Panc1 (cell line): ENCODE measurements at regions not wholly inside any gene's neighbourhood (a gene's known extent, or its start where the extent isn't known, plus 50 kb on each side); places are given as distances from the start of the nearest gene placed in this dataset.

Experiments used
- ATAC-seq: fragments of 200-7000 bp; cut with Tn5 transposase; 2 replicates; pipeline ENCODE4 v1.9.1; 2020; ENCODE audit warnings: mild to moderate bottlenecking, moderate library complexity
- BruUV-seq: library from RNA; stranded (reverse); fragments of 400-500 nt; replicated peaks from 2 replicates; lab custom pipeline; 2021; lab: Mats Ljungman, UMichigan
- CTCF ChIA-PET: fragments of 300-600 bp; sonication (Branson Sonifier 250); formaldehyde crosslinking; loops from one replicate; lab custom pipeline; 2022; ENCODE audit warnings: antibody characterized with exemption; lab: Charles Lee
- POLR2A ChIA-PET: fragments of 300-600 bp; sonication (Branson Sonifier 250); formaldehyde crosslinking; loops from one replicate; lab custom pipeline; 2022; ENCODE audit warnings: antibody characterized with exemption; lab: Charles Lee
- DNase-seq: peaks from one replicate; pipeline ENCODE4 v3.0.0-alpha.2; 2010; ENCODE audit warnings: low read depth, low spot score
- H3K27ac ChIP-seq: 2 replicates; pipeline ENCODE4 v1.5.1; 2011; ENCODE audit warnings: mild to moderate bottlenecking, low read length, inconsistent platforms
- H3K27me3 ChIP-seq: fragments of 200-500 bp; sonication (Bioruptor generic); 2 replicates; pipeline ENCODE4 v1.6.0; 2014; ENCODE audit warnings: low read length, inconsistent platforms; ENCODE audit not compliant: control insufficient read depth, insufficient read depth
- H3K36me3 ChIP-seq: fragments of 200-500 bp; sonication (Bioruptor generic); 2 replicates; pipeline ENCODE4 v1.5.1; 2014; ENCODE audit warnings: inconsistent platforms, mild to moderate bottlenecking, low read length, moderate library complexity; ENCODE audit not compliant: control insufficient read depth, insufficient read depth
- H3K4me1 ChIP-seq: 2 replicates; pipeline ENCODE4 v1.5.1; 2011; ENCODE audit warnings: inconsistent platforms, mild to moderate bottlenecking, low read length, moderate library complexity; ENCODE audit not compliant: control insufficient read depth, insufficient read depth
- H3K4me3 ChIP-seq, 2 experiments: 2 replicates each; pipeline ENCODE4 v1.5.1; 2011 to 2012; ENCODE audit warnings: low read depth in 2 of 2, low read length in 2 of 2, mild to moderate bottlenecking in 2 of 2, inconsistent platforms in 1 of 2, moderate library complexity in 1 of 2
- H3K9me3 ChIP-seq: fragments of 200-500 bp; sonication (Bioruptor generic); 2 replicates; pipeline ENCODE4 v1.5.1; 2014; ENCODE audit warnings: low read depth, mild to moderate bottlenecking, inconsistent platforms, low read length, moderate library complexity; ENCODE audit not compliant: control insufficient read depth, insufficient read depth
- CTCF ChIP-seq: fragments of 450-650 bp; IDR thresholded peaks from 2 replicates; pipeline ENCODE4 v1.5.1; 2017; ENCODE audit warnings: mild to moderate bottlenecking
- POLR2AphosphoS5 ChIP-seq: IDR thresholded peaks from 2 replicates; pipeline ENCODE4 v1.6.1; 2012; ENCODE audit warnings: mild to moderate bottlenecking, low read depth, low read length, moderate library complexity
- REST ChIP-seq, 2 experiments: IDR thresholded peaks; 2 replicates each; pipeline ENCODE4 v1.6.1; 2011 to 2012; ENCODE audit warnings: low read depth in 2 of 2, control low read depth in 1 of 2, low read length in 1 of 2, mild to moderate bottlenecking in 1 of 2, moderate library complexity in 1 of 2; ENCODE audit not compliant: insufficient read depth in 1 of 2
- SIN3A ChIP-seq: IDR thresholded peaks from 2 replicates; pipeline ENCODE4 v1.6.1; 2012; ENCODE audit warnings: low read depth, mild to moderate bottlenecking, low read length, moderate library complexity, borderline replicate concordance; ENCODE audit not compliant: insufficient read depth
- TCF7L2 ChIP-seq: IDR thresholded peaks from 2 replicates; pipeline ENCODE4 v1.6.1; 2011; ENCODE audit warnings: mild to moderate bottlenecking, low read depth, low read length, inconsistent platforms
- in situ Hi-C: cut with HindIII; loops from 2 replicates; pipeline ENCODE4 v1.10.0; 2016; ENCODE audit warnings: low sequenced_read_pairs, low pct_unique_long_range_greater_than_20kb
- intact Hi-C: fragments of 100-400 bp; cut with micrococcal nuclease; formaldehyde crosslinking; loops from one replicate; pipeline ENCODE4 v1.10.0; 2022; ENCODE audit not compliant: unreplicated experiment

- Histone ChIP-seq H3K4me1 (no peaks in the 10 kb centered on the region), H3K27ac (no peak overlapping the region), H3K27me3 (no peaks in the 10 kb centered on the region), H3K9me3 (no peaks in the 10 kb centered on the region), H3K36me3 (no peaks in the 10 kb centered on the region), H3K4me3 (no peak overlapping the region)
- ChIA-PET POLR2A (no interaction called here), CTCF (no interaction called here)
- BruUV-seq, result no TSS peak
- ATAC-seq, result no peak
- in situ Hi-C loops (no loop called here), intact Hi-C loops (no loop called here)
- no peak for DNase-seq
- no peak for TF ChIP-seq POLR2AphosphoS5
- no peak for TF ChIP-seq TCF7L2
- no peak for TF ChIP-seq REST (IDR thresholded peaks at IDR 0.05; ENCODE audit: insufficient read depth in 1 of 2, low read depth in 2 of 2, low read length in 1 of 2)
- TF ChIP-seq SIN3A, result no peak
- TF ChIP-seq CTCF, result no peak
Observed at GRCh38 chr4:125702406-125702805, 387.7 kb downstream of the FAT4 start.

GRCh38 chr4:125703443-125703842 is 388.7 kb downstream of the FAT4 start:
- Histone ChIP-seq H3K36me3 (no peaks in the 10 kb centered on the region), H3K4me1 (no peaks in the 10 kb centered on the region), H3K27me3 (no peaks in the 10 kb centered on the region), H3K9me3 (no peaks in the 10 kb centered on the region), H3K27ac (no peak overlapping the region), H3K4me3 (no peak overlapping the region)
- POLR2A ChIA-PET, result no interaction called here
- intact Hi-C loops (no loop called here), in situ Hi-C loops (no loop called here)
- no peak for ATAC-seq
- CTCF ChIA-PET, result no interaction called here
- TF ChIP-seq POLR2AphosphoS5 (no peak), CTCF (no peak), SIN3A (no peak), TCF7L2 (no peak), REST (IDR thresholded peaks at IDR 0.05; ENCODE audit: insufficient read depth in 1 of 2, low read depth in 2 of 2, low read length in 1 of 2) (no peak)
- BruUV-seq, result no TSS peak
- DNase-seq, result no peak
